ENCODE measurements at regions not wholly inside any gene's neighbourhood (a gene's known extent, or its start where the extent isn't known, plus 50 kb on each side); places are given as distances from the start of the nearest gene placed in this dataset.

- DNase-seq (ENCODE audit: low spot score): no peak
- Histone ChIP-seq H3K36me3 (ENCODE audit: insufficient read depth, low read length) (no peaks in the 10 kb centered on the region), H3K4me1 (ENCODE audit: insufficient read depth, low read length, poor library complexity, severe bottlenecking) (no peaks in the 10 kb centered on the region), H3K4me3 (ENCODE audit: low read depth, low read length, poor library complexity, severe bottlenecking) (no peak overlapping the region), H3K4me2 (ENCODE audit: low read length) (no peak overlapping the region), H3K27ac (ENCODE audit: low read depth, low read length, poor library complexity, severe bottlenecking) (no peak overlapping the region), H3K9me3 (ENCODE audit: low read length) (no peaks in the 10 kb centered on the region), H2AFZ (ENCODE audit: low read length) (no peak overlapping the region), H3K79me2 (ENCODE audit: insufficient read depth, low read depth, low read length) (no peaks in the 10 kb centered on the region), H3K9me2 (ENCODE audit: insufficient read depth, low read length) (no peaks in the 10 kb centered on the region), H4K20me1 (ENCODE audit: insufficient read depth, low read length) (no peaks in the 10 kb centered on the region)
- intact Hi-C loops (cut with micrococcal nuclease; ENCODE audit: unreplicated experiment): no loop called here
- ChIA-PET POLR2A (interaction anchor here (1.1 kb wide), 1 partner anchor 9 kb away, joined by 4 read pairs; no protein-coding TSS in a partner anchor), CTCF (ENCODE audit: unreplicated experiment) (no interaction called here)
- TF ChIP-seq EZH2phosphoT487 (IDR thresholded peaks at IDR 0.05; ENCODE audit: borderline replicate concordance, low read depth, low read length) (no peak), CTCF (conservative IDR thresholded peaks at IDR 0.05; ENCODE audit: low read length) (no peak)
- no TSS peak for BruUV-seq (replicated peaks)
Measured at GRCh38 chr6:3609388-3609787, 142.1 kb downstream of the PXDC1 start.

GRCh38 chr6:3608159-3608558, 143.4 kb downstream of the PXDC1 start:
- no peak overlapping the region for H3K4me2 ChIP-seq (ENCODE audit: low read length)
- DNase-seq (ENCODE audit: low spot score): no peak
- H3K27ac ChIP-seq (ENCODE audit: low read depth, low read length, poor library complexity, severe bottlenecking): no peak overlapping the region
- intact Hi-C loops (cut with micrococcal nuclease; ENCODE audit: unreplicated experiment): no loop called here
- no peaks in the 10 kb centered on the region for H3K9me2 ChIP-seq (ENCODE audit: insufficient read depth, low read length)
- H3K36me3 ChIP-seq (ENCODE audit: insufficient read depth, low read length): no peaks in the 10 kb centered on the region
- no peaks in the 10 kb centered on the region for H3K79me2 ChIP-seq (ENCODE audit: insufficient read depth, low read depth, low read length)
- H3K4me3 ChIP-seq (ENCODE audit: low read depth, low read length, poor library complexity, severe bottlenecking): no peak overlapping the region
- no peak for TF ChIP-seq CTCF (conservative IDR thresholded peaks at IDR 0.05; ENCODE audit: low read length)
- no peaks in the 10 kb centered on the region for H3K9me3 ChIP-seq (ENCODE audit: low read length)
- H2AFZ ChIP-seq (ENCODE audit: low read length): no peak overlapping the region
- no TSS peak for BruUV-seq (replicated peaks)
- CTCF ChIA-PET (ENCODE audit: unreplicated experiment): no interaction called here
- POLR2A ChIA-PET: interaction anchor here (0.6 kb wide), 1 partner anchor 52 kb away, joined by 4 read pairs; no protein-coding TSS in a partner anchor
- H3K4me1 ChIP-seq (ENCODE audit: insufficient read depth, low read length, poor library complexity, severe bottlenecking): no peaks in the 10 kb centered on the region
- H4K20me1 ChIP-seq (ENCODE audit: insufficient read depth, low read length): no peaks in the 10 kb centered on the region

GRCh38 chr6:3607599-3607998, 143.9 kb downstream of the PXDC1 start:
- no peak for TF ChIP-seq EZH2phosphoT487 (IDR thresholded peaks at IDR 0.05; ENCODE audit: borderline replicate concordance, low read depth, low read length)
- TF ChIP-seq CTCF (conservative IDR thresholded peaks at IDR 0.05; ENCODE audit: low read length): no peak
- Histone ChIP-seq H3K27ac (ENCODE audit: low read depth, low read length, poor library complexity, severe bottlenecking) (no peak overlapping the region), H3K4me2 (ENCODE audit: low read length) (no peak overlapping the region), H2AFZ (ENCODE audit: low read length) (no peak overlapping the region), H3K4me3 (ENCODE audit: low read depth, low read length, poor library complexity, severe bottlenecking) (no peak overlapping the region), H3K9me2 (ENCODE audit: insufficient read depth, low read length) (no peaks in the 10 kb centered on the region), H3K79me2 (ENCODE audit: insufficient read depth, low read depth, low read length) (no peaks in the 10 kb centered on the region), H4K20me1 (ENCODE audit: insufficient read depth, low read length) (no peaks in the 10 kb centered on the region), H3K4me1 (ENCODE audit: insufficient read depth, low read length, poor library complexity, severe bottlenecking) (no peaks in the 10 kb centered on the region), H3K36me3 (ENCODE audit: insufficient read depth, low read length) (no peaks in the 10 kb centered on the region), H3K9me3 (ENCODE audit: low read length) (no peaks in the 10 kb centered on the region)
- BruUV-seq (replicated peaks): no TSS peak
- POLR2A ChIA-PET: interaction anchor here (0.6 kb wide), 1 partner anchor 52 kb away, joined by 4 read pairs; no protein-coding TSS in a partner anchor
- intact Hi-C loops (cut with micrococcal nuclease; ENCODE audit: unreplicated experiment): no loop called here
- no peak for DNase-seq (ENCODE audit: low spot score)
- CTCF ChIA-PET (ENCODE audit: unreplicated experiment): no interaction called here

Measured in OCI-LY7 (cell line).